Glomerular visceral epithelial cell (primary cell): ENCODE measurements at regions not wholly inside any gene's neighbourhood (a gene's known extent, or its start where the extent isn't known, plus 50 kb on each side); places are given as distances from the start of the nearest gene placed in this dataset.
A peak's percentile ranks its signal among the peaks of the same experiment; 100 is the strongest.

Source experiments
- DNase-seq: peaks from one replicate; pipeline ENCODE4 v3.0.0-alpha.2; 2016; ENCODE audit errors: extremely low spot score

GRCh38 chrX:96311366-96311765, 373.3 kb upstream of the DIAPH2 start:
- no peak for DNase-seq

- DNase-seq, result no peak
Observed at GRCh38 chrX:96314985-96315384, 369.7 kb upstream of the DIAPH2 start.

- no peak for DNase-seq
Observed at GRCh38 chrX:96361844-96362243, 322.8 kb upstream of the DIAPH2 start.

GRCh38 chrX:96372313-96373046, 312.2 kb upstream of the DIAPH2 start:
- peak; percentile 29 for DNase-seq

GRCh38 chrX:96373047-96373355, 311.6 kb upstream of the DIAPH2 start:
- DNase-seq, result no peak

GRCh38 chrX:96376266-96376665, 308.4 kb upstream of the DIAPH2 start:
- no peak for DNase-seq

GRCh38 chrX:96379951-96380350, 304.7 kb upstream of the DIAPH2 start:
- DNase-seq, result no peak

GRCh38 chrX:96382018-96382417, 302.6 kb upstream of the DIAPH2 start:
- no peak for DNase-seq

GRCh38 chrX:96383428-96383827, 301.2 kb upstream of the DIAPH2 start:
- DNase-seq, result no peak

GRCh38 chrX:96386325-96386724, 298.3 kb upstream of the DIAPH2 start:
- DNase-seq, result no peak

GRCh38 chrX:96386981-96387380, 297.7 kb upstream of the DIAPH2 start:
- peak; percentile 21 for DNase-seq

GRCh38 chrX:96387801-96388200, 296.8 kb upstream of the DIAPH2 start:
- no peak for DNase-seq

- DNase-seq, result no peak
Observed at GRCh38 chrX:96389281-96390047, 295.2 kb upstream of the DIAPH2 start.

- DNase-seq, result no peak
Observed at GRCh38 chrX:96394598-96394997, 290.0 kb upstream of the DIAPH2 start.

GRCh38 chrX:96403446-96403845, 281.2 kb upstream of the DIAPH2 start:
- no peak for DNase-seq

GRCh38 chrX:96405842-96406241, 278.8 kb upstream of the DIAPH2 start:
- no peak for DNase-seq

- no peak for DNase-seq
Observed at GRCh38 chrX:96407072-96407471, 277.6 kb upstream of the DIAPH2 start.

GRCh38 chrX:96407501-96407900, 277.1 kb upstream of the DIAPH2 start:
- DNase-seq, result no peak

GRCh38 chrX:96407981-96408380, 276.7 kb upstream of the DIAPH2 start:
- no peak for DNase-seq

- DNase-seq, result no peak
Observed at GRCh38 chrX:96410927-96411326, 273.7 kb upstream of the DIAPH2 start.

GRCh38 chrX:96417695-96418094, 266.9 kb upstream of the DIAPH2 start:
- DNase-seq, result no peak

GRCh38 chrX:96424007-96424406, 260.6 kb upstream of the DIAPH2 start:
- no peak for DNase-seq

GRCh38 chrX:96425200-96425599, 259.4 kb upstream of the DIAPH2 start:
- DNase-seq, result no peak
